Mesodermal cell (in vitro differentiated cells): ENCODE measurements at regions not wholly inside any gene's neighbourhood (a gene's known extent, or its start where the extent isn't known, plus 50 kb on each side); places are given as distances from the start of the nearest gene placed in this dataset.
"Not testable (repeated sequence)": the region's sequence is repeated elsewhere in the genome, so short reads cannot be mapped to it uniquely, and the experiment has no call there.

Experiments
- H3K27ac ChIP-seq: 2 replicates; pipeline ENCODE4 v1.7.0; 2013; ENCODE audit warnings: mild to moderate bottlenecking, low read depth, low read length, moderate library complexity; ENCODE audit not compliant: severe bottlenecking
- H3K36me3 ChIP-seq: 2 replicates; pipeline ENCODE4 v1.7.1; 2013; ENCODE audit warnings: mild to moderate bottlenecking, low read length, moderate library complexity; ENCODE audit not compliant: control insufficient read depth, insufficient read depth
- H3K4me1 ChIP-seq: one replicate; pipeline ENCODE4 v1.7.1; 2013; ENCODE audit warnings: mild to moderate bottlenecking, low read length; ENCODE audit not compliant: insufficient read depth, control insufficient read depth, poor library complexity, severe bottlenecking
- H3K4me3 ChIP-seq: 2 replicates; pipeline ENCODE4 v1.7.0; 2013; ENCODE audit warnings: low read length, control low read depth, mild to moderate bottlenecking; ENCODE audit not compliant: insufficient read depth, poor library complexity, severe bottlenecking; ENCODE audit errors: extremely low read depth
- H3K9me3 ChIP-seq: 2 replicates; pipeline ENCODE4 v1.7.1; 2013; ENCODE audit warnings: mild to moderate bottlenecking, low read length, moderate library complexity; ENCODE audit not compliant: control insufficient read depth
- WGBS, 2 experiments: methylation state at CpG; one replicate each; pipeline ENCODE4 v1.1.5; 2013; ENCODE audit warnings: missing lambda C conversion rate in 2 of 2; ENCODE audit not compliant: insufficient coverage in 2 of 2; 5-methylcytosine and 5-hydroxymethylcytosine counted together

DNA sequence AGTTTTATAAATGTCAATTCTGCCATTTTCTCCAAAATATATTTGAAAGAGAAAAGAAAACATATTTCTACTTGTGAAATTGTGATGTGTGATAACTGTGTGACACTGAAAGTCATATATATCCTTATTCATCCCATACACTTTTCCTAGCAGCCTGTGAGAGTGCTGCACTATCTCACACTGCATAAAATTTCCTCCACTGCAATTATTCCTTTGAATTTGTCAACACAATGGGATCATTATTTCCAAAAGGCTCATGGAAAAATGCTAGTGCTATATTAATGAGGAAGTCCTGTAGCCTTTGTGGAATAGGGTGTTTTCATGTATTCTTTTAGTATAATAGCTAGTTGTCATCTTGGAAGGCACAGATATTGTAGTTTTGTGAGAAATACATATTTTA lies 504.1 kb downstream of the RPL10L start:
- H3K4me3 ChIP-seq: no peak overlapping the region

DNA sequence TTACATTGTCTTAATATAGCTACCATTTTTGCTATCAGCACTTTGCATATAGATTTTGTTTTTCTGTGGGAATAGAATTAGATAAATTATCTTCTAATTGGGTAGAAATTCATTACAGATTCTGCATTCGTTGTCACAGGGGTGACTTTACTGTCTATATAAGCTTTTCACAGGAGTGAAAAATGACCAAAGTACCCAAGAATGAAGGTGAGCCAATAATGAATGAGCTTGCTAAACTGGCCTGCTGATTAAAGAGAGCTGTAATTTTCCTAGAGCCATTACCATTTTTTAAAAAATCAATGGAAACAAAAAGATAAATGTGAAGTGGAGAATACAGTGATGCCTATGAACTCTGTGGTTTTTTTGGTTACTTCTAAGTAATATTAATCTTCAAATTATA lies 504.6 kb downstream of the RPL10L start:
- Histone ChIP-seq H3K27ac (no peak overlapping the region), H3K4me3 (no peak overlapping the region), H3K36me3 (no peaks in the 10 kb centered on the region), H3K9me3 (no peaks in the 10 kb centered on the region), H3K4me1 (no peaks in the 10 kb centered on the region)
- WGBS, 2 experiments: 100% methylated on average over 1 of the region's 1 CpG; no CpG with 5 or more reads in 1 of the 2 experiments

More for the DNA sequence above, 504.1 kb downstream of the RPL10L start:
- no peaks in the 10 kb centered on the region for H3K9me3 ChIP-seq
- no peaks in the 10 kb centered on the region for H3K36me3 ChIP-seq
- H3K27ac ChIP-seq: no peak overlapping the region
- H3K4me1 ChIP-seq: no peaks in the 10 kb centered on the region

DNA sequence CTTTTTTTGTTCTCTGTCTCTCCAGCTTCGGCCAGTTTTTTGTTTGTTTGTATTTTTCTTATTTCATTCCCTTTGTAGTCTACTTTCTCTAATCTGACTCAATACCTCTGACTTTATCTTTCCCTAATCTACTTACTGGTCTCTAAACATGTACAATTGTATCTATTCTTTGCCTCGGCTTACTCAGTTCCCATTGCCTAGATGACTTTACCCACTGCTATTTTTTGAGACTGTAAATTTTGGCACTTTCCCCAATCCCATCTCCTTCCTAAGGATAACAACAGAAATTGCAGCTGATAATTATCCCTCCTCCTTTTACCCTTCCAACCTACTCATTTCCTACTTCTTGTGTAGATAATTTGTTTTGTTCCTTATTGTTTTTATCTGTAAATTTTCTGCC lies 511.1 kb downstream of the RPL10L start:
- WGBS, 2 experiments: 83 to 100% methylated on average over 1 of the region's 2 CpGs

DNA sequence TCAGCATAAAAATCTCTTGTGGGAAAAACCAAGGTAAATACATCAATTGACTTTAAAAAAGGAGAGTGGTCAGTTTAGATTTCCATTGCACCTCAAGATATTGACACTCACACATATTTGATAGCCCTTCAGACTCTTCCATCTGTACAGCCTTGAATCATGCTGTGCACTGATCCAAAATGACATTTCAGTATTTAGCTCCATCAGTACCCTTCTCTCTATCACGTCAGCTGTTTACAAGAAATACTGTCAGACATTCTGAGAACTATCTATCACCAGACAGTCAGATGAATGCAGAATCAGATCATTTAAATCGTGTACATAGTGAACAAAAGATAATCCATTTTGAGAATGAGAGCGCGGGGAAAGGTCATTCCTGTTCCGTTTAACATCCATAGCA lies 511.9 kb downstream of the RPL10L start:
- Histone ChIP-seq H3K9me3 (no peaks in the 10 kb centered on the region), H3K27ac (no peak overlapping the region), H3K4me3 (no peak overlapping the region), H3K36me3 (no peaks in the 10 kb centered on the region), H3K4me1 (peaks cover 4% of the 10 kb centered on the region)
- WGBS, 2 experiments: 82 to 93% methylated on average over 1 to 2 of the region's 5 CpGs

More for the DNA sequence above, 511.1 kb downstream of the RPL10L start:
- H3K4me1 ChIP-seq: peaks cover 4% of the 10 kb centered on the region
- no peak overlapping the region for H3K27ac ChIP-seq
- no peak overlapping the region for H3K4me3 ChIP-seq
- H3K36me3 ChIP-seq: no peaks in the 10 kb centered on the region
- no peaks in the 10 kb centered on the region for H3K9me3 ChIP-seq

- H3K4me1 ChIP-seq: peaks cover 4% of the 10 kb centered on the region
- H3K27ac ChIP-seq: no peak overlapping the region
- H3K9me3 ChIP-seq: no peaks in the 10 kb centered on the region
- H3K36me3 ChIP-seq: no peaks in the 10 kb centered on the region
- H3K4me3 ChIP-seq: no peak overlapping the region
These were observed 513.8 kb downstream of the RPL10L start for GRCh38 chr14:46137786-46138185.

DNA sequence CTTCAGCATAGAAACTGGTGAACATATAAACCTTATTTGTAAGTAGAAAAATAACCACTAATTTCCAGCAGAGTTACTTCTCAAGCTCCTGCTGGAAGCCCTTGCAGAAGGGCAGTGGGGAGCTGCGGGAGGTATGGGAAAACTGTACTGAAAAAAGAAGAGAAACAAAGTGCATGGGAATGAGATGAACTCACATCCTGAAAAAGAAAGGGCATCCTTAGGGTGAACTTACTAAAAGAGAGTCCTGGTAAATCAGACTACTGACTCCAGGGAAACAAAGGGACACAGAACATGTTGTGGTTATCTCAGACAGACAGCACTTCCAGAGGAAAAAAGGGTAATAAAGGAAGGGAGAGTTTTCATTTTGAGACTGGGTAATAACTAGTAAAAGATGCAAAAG lies 515.1 kb downstream of the RPL10L start:
- 100% methylated on average over 1 of the region's 1 CpG; no CpG with 5 or more reads in 1 of the 2 experiments for WGBS, 2 experiments
- Histone ChIP-seq H3K27ac (peak overlapping the region; percentile 72), H3K36me3 (no peaks in the 10 kb centered on the region), H3K4me3 (no peak overlapping the region), H3K9me3 (no peaks in the 10 kb centered on the region), H3K4me1 (peaks cover 4% of the 10 kb centered on the region)

DNA sequence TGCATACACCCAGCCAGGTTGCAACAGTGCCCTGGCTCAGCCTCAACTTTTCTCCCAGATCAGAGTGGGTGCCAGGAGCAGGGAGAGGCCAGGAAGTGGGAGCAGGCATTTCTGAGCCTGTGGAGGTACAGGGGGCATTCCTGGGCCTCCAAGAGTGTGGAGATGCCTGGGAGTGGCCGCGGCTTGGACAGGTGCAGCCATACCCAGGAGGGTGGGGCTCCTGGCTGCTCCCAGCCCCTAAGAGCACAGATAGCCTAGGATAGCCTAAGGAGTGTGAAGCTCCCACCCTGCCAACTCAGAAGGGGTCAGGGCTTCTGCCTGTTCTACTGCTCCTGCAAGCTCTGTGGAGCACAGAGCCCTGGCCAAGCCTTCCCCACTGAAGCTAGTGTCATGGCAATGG lies 543.4 kb downstream of the RPL10L start:
- Histone ChIP-seq H3K36me3 (no peaks in the 10 kb centered on the region), H3K4me3 (no peak overlapping the region), H3K4me1 (no peaks in the 10 kb centered on the region), H3K9me3 (peaks cover 24% of the 10 kb centered on the region), H3K27ac (no peak overlapping the region)
- 100% methylated on average over 2 of the region's 2 CpGs for WGBS, 2 experiments

DNA sequence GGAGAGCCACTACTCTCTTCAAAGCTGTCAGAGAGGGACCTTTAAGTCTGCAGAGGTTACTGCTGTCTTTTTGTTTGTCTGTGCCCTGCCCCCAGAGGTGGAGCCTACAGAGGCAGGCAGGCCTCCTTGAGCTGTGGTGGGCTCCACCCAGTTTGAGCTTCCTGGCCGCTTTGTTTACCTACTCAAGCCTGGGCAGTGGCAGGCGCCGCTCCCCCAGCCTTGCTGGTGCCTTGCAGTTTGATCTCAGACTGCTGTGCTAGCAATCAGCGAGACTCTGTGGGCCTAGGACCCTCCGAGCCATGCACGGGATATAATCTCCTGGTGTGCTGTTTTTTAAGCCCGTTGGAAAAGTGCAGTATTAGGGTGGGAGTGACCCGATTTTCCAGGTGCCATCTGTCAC lies 550.7 kb downstream of the RPL10L start:
- H3K27ac ChIP-seq, H3K9me3 ChIP-seq, H3K36me3 ChIP-seq, H3K4me1 ChIP-seq, H3K4me3 ChIP-seq: not testable (repeated sequence)
- 73 to 90% methylated on average over 2 to 3 of the region's 8 CpGs for WGBS, 2 experiments

DNA sequence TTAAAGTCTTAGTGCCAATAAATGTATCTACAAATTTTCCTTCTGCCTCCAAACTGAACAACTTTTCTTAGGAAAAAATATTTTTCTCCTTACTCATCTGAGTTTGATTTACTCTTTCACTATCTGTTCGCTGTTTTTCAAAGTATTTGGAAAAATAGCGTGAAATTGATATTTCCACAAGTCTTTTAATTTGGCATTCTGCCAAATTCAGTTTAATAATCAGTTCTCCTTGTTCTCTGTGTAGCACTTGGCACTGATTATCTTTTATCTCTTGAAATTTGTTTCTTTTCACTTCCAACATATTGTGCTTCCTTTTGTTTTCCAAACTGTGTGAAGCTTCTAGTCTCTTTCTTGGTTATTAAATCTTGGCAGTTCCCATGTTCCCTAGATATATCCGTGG lies 559.8 kb downstream of the RPL10L start:
- Histone ChIP-seq H3K27ac (no peak overlapping the region), H3K4me1 (no peaks in the 10 kb centered on the region), H3K36me3 (no peaks in the 10 kb centered on the region), H3K9me3 (no peaks in the 10 kb centered on the region), H3K4me3 (no peak overlapping the region)
- WGBS, 2 experiments: 100% methylated on average over 2 of the region's 3 CpGs; no CpG with 5 or more reads in 1 of the 2 experiments

DNA sequence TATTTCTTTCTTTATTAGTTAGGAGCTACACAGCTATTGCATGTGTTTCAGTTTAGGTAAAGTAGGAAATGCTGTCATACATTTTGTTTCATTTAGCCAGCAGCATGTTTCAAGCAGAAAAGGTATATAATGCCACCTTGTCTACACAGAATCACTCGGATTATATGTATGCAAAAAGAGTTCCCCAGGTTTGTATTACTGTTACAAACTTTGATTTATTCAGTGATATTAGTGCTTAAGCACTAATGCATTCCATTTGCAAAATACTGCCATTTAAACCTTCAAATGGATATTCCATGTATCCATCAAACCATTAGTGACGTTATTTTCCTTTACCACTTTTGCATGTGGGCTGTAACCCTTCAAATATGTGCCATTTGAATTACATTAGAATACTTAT lies 564.0 kb downstream of the RPL10L start:
- Histone ChIP-seq H3K9me3 (no peaks in the 10 kb centered on the region), H3K4me3 (no peak overlapping the region), H3K36me3 (no peaks in the 10 kb centered on the region), H3K27ac (no peak overlapping the region), H3K4me1 (no peaks in the 10 kb centered on the region)
- no CpG with 5 or more reads among the region's 2 CpGs for WGBS, 2 experiments

- H3K4me3 ChIP-seq: no peak overlapping the region
- WGBS, 2 experiments: no CpG with 5 or more reads among the region's 2 CpGs
- no peaks in the 10 kb centered on the region for H3K36me3 ChIP-seq
- no peak overlapping the region for H3K27ac ChIP-seq
- H3K4me1 ChIP-seq: no peaks in the 10 kb centered on the region
- no peaks in the 10 kb centered on the region for H3K9me3 ChIP-seq
These were observed 577.5 kb downstream of the RPL10L start for GRCh38 chr14:46074061-46074460.

- Histone ChIP-seq H3K9me3 (no peaks in the 10 kb centered on the region), H3K4me3 (no peak overlapping the region), H3K27ac (no peak overlapping the region), H3K4me1 (no peaks in the 10 kb centered on the region), H3K36me3 (no peaks in the 10 kb centered on the region)
- 90 to 92% methylated on average over 7 to 8 of the region's 10 CpGs for WGBS, 2 experiments
These were observed 587.7 kb downstream of the RPL10L start for GRCh38 chr14:46063872-46064271.
